TTC549 (cell line): ENCODE measurements at regions not wholly inside any gene's neighbourhood (a gene's known extent, or its start where the extent isn't known, plus 50 kb on each side); places are given as distances from the start of the nearest gene placed in this dataset.
"Not testable (repeated sequence)": the region's sequence is repeated elsewhere in the genome, so short reads cannot be mapped to it uniquely, and the experiment has no call there.

Source experiments
- FAIRE-seq: peaks from 2 replicates; lab custom pipeline; 2012; peaks lifted over from hg19 to GRCh38; lab: Jason Lieb, UNC

DNA sequence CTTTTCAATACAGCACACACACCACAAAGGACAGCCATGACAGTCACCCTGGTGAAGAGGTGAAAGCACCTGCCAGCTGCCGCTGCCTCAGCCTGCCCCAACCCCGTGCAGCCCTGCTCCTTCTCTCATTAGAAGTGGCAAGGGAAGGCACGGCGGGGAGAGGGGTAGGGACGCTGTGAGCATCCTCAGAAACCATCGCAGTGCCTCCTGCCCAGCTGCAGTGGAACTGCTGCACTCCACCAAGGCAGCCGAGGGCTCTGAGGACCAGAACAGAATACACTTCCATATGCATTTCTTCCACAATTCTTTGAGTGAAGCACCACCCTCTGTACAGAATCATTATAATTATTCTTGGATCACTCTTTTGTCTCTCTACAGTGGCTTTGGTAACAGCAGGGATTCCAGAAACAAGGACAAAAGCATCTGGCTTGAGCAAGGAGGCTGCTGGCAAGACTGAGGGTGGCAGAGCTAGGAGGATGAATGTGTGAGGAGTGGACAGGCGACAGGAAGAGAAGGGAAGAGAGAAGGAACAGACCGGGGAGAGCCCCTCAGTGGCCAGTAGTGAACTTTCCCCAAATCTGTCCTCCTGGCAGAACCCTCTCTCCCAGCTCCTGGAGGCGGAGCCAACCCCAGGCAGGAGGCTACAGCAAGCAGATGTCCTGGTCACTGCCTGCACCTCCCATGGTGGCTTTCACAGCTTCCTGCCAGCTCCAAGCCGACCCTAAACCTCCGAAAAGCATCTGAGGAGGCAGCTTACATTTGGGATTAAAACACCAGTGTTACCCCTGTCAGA, 73.2 kb downstream of the MTNR1A start:
- no peak for FAIRE-seq

DNA sequence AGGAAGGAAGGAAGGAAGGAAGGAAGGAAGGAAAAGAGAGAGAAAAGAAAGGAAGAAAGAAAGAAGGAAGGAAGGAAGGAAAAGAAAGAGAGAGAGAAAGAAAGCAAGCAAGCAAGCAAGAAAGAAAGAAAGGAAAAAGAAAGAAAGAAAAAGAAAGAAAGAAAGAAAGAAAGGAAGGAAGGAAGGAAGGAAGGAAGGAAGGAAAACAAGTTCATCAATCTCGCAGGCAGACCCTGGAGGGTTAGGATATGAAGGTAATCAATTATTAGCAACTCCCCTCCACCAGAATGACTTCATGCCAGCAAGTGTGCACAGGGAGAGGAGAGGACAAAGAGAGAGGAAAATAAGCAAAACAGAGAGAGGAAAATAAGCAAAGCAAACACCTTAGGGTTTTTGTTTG, 80.2 kb downstream of the MTNR1A start:
- FAIRE-seq: no peak

DNA sequence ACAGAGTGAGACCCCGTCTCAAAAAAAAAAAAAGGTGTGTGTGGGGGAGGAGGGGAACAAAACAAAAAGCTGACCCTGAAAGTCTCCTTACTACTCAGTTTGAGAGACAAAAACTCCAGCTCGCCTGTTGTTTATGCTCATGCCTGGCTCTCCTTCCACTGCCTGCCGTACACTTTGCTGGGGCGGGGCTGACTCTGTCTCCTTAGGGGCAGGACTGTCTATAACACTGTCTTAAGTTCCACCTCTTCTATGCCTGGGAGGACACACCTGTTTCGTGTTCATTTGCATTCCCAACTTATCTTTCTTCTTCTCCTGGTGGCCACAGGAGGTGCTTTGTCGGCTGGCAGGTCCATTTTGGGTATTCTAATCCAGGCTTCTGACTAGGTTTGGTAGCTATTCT, 81.4 kb downstream of the MTNR1A start:
- no peak for FAIRE-seq

DNA sequence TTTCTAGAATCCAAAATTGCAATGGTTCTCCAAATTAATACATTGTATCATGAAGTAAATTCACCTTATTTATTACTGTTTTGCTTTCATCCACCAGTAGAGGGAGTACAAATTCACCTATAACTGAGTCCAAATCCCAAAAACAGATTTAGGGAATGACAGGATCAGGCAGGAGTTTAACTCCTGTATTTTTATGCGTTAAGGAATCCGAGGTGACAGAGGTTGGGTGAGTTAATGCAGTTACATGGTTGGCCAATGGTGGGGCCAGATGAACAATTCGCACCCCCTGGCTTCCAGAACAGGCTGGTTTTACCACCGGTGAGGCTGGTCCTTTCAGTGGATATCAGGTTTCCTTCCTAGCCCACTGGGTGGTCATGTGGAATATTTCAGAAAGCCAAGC, 82.4 kb downstream of the MTNR1A start:
- peak; percentile 65 for FAIRE-seq

DNA sequence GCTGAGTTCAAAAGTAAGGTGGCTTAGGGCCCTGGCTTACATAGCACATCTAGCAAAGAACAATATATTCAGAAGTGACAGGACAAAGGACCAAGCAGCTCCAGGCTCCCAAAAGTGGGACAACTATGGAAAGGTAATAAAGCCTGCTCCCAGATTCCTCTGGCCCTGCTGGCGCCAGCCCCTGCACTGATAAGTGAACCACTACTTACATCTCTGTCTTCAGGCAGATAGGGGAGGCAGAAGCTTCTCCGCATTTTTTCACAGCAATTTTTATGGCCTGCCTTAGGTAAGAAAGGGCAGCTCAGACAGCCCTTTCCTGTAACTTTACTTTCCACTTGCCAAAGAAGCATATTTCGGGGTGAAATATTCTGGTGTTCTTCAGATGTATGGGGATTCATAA, 83.9 kb downstream of the MTNR1A start:
- FAIRE-seq: no peak

DNA sequence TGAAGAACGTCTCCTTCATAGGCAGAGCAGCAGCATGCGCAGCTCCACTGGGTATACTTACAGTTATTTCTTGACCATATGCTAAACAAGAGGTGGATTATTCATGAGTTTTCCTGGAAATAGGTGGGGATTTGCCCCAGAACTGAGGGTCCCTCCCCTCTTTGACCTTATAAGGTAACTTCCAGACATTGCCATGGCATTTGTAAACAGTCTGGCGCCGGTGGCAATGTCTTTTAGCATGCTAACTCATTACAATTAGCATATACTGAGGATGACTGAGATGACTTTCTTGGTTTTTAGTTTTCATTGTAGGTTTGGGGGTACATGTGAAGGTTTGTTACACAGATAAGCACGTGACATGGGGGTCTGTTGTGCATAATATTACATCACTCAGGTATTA, 97.3 kb downstream of the MTNR1A start:
- no peak for FAIRE-seq

DNA sequence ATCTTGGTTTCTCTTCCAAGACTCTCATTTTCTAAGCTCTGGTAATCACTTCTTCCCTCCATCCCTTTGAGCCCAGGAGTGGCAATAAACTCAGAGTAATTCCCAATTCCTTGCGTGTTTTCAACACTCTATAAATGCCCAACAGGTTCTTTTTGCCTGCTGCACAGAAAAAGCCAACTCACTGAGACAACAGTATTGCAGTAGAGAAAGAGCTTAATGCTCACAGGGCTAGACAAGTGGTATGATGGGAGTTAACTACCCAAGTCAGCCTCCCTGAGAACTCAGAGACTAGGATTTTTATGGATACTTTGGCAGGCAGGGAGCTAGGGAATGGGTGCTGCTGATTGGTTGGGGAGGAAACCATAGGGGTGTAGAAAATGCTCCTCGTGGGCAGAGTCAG, 103.4 kb downstream of the MTNR1A start:
- FAIRE-seq: no peak

DNA sequence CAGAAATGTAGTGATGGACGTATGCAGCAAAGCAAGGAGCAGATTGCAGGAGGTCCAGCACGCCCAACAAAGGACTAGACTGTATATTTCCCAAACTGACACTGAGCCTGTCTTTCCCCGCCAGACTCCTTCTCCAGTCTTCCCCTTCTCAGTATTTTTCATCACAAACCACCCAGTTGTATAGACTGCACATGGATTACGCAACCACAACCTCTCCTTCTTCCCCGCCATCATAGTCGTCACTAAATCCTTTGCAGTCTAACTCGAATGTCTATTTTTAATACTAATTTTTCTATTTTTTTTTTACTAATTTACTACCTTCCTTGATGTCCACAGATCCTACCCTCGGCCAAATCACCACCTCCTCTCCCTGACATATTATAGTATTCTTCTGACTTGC, 105.4 kb downstream of the MTNR1A start:
- FAIRE-seq: no peak

DNA sequence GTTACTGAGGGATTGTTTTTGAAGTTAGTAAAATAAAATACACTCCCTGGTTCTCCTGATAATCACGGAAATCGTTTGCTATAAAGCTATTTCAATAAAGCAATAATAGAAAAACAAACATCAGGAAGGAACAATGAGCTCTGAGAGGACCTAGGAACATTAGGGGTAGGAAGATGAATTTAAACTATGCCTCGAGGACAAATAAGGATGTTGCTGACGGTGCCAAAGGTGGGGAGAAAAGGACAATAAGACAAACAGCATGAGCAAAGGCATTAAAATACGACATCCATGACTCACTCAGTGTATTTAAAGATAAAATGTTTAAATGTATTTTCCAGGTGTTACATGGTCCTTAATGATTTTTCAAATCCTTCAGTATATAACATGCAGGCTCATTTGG, 110.3 kb downstream of the MTNR1A start:
- no peak for FAIRE-seq

DNA sequence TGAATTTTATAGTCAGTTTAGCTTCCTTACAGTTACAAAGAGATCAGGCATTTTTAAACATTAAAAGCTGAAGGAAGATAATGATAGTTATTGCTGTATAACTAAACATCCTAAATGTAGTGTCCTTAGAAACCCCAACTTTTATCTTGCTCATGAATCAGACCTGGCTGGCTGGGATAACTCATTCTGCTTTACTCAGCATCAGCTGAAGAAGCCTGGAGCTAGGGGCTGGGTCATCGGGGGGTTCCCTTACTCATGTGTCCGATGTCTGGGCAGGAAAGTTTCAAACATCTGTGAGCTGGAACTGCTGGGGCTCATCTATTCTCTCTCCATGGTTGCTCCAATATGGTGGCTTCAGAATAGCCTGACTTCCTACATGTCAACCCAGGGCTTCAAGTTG, 113.9 kb downstream of the MTNR1A start:
- FAIRE-seq: no peak

DNA sequence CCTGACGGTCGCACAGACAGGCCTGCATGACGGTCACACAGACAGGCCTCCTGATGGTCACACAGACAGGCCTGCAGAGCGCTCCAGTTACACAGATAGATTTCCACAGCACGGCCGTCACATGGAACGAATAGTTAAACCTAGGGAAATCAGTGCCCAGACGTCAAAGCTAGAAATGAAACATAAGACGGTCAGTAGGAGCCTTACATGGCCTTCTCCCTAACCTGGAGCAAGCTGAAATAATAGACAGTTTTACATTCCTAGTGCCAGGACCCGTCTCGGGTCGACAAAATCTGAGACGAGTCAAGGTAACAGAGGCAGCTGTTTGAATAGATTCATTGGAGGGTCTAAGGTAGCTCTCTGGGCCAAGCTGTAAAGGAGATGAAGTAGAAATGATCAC, 126.9 kb downstream of the MTNR1A start:
- FAIRE-seq: no peak

DNA sequence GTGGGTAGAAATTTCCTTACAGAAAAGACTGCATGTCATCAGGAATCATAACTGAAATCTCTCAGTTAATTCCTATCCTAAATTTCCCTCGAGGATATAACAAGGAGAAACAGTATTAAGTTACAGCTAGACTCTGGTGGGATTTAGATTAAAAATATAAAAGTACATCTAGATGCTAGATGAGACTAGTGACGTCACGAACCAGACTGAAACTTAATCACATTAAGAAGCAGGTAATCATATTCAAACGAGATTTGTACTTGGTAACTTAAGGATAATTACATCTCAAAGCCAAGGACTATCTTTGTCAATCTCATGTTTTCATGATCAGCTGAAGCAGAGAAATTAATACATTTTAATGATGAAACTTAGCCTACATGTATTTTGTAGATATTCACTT, 130.6 kb downstream of the MTNR1A start:
- FAIRE-seq: no peak

DNA sequence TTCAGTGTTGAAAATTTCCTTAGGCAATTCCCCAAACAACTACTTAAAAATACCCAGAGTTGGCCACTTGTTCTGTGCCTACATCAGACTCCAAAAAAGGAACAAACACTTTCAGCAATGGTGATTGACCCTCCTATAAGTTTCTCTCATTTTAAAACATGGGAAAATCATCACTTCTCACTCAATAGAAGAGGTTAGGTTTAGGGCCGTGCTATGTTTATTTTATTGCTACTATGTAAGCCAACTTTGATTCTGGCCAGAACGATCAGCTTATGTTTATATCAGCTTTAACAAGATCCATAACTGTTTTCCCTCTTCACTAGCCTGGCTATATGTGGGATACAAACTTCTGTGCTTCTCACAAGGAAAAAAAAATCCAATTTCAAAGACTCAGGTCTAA, 133.1 kb downstream of the MTNR1A start:
- no peak for FAIRE-seq

DNA sequence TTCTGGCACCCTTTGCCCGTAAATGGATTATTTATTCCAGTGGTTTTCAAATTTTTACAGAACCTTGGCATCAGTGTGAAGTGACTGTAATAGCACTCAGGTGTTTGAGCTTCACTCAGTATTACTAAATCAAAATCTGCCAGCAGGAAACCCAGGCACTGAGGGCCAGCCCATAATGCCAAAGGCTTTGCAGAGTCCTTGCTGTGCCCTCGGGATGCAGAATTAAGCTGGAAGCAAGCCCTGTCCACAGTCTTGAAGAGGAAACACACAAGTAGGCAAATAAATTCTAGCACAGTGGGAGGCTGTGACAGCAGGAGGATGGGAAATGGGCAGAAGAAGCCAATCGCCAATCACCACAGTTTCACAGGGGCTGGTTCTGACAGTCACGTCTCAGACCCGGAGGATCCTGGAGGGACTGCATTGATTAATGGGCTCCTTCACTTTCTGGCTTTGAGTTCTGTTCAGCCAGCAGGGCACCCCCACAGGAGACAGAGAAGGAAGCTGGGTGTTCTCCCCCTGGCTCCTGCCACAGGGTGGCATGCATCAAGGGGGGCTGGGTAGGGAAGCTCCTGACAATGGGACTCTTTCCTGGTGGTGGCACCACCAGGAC, 138.8 kb downstream of the MTNR1A start:
- no peak for FAIRE-seq

DNA sequence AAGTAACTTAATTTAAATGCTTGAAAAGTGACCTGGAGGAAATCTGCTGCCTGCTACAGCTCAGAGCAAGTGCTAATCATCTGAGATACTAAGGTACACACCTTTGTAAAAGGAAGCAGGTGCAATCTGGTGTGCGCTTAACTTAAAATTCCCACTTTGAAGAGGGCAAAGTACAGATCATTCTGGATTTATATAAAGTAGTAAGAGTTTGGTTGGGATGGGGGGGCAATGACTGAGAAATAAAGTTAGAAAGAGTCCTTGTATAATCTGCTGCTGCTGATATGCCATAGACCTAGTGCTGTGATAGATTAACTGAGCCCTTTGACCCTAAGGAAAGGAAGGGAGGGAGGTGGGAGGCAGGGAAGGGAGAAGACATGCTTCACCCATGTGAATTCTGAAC, 141.0 kb downstream of the MTNR1A start:
- FAIRE-seq: no peak

DNA sequence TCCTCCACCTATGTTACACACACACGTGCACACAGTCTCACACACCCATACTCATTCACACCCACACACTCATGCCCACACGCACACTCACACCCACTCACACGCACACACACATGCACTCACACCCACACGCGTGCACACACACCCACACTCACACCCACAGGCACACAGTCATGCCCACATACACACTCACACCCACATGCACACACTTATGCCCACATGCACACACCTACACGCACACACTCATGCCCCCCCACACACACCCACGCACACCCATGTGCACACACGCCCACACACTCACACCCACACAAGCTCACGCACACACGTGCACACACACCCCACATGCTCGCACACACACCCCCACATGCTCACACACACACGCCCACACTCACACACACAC, 140.0 kb downstream of the F11 start:
- FAIRE-seq: no peak

DNA sequence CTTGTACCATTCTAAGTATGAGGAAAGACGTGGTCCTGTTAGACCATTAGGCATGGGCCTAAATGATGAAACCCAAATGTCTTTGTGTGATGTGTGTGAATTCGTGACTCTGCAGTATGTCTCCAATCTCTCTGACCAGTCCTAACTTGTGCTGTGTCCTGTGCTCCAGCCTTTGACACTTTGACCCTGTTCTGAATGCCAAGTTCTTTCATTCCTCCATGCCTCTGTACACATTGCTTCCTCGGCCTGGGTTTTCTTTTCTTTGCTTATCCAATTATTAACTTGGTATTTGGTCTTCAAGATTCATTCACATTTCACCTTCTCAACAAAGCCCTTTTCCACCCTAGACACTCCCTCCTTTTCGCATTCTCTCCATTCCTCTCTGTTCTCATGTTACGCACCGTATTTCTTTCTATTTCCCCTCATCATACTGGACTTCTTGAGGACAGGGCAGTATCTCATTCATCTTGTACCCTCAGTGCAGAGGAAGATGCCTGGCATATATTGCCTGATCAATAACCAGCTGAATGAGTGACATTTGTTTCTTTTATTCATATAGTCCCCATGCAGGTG, 138.7 kb downstream of the F11 start:
- no peak for FAIRE-seq

DNA sequence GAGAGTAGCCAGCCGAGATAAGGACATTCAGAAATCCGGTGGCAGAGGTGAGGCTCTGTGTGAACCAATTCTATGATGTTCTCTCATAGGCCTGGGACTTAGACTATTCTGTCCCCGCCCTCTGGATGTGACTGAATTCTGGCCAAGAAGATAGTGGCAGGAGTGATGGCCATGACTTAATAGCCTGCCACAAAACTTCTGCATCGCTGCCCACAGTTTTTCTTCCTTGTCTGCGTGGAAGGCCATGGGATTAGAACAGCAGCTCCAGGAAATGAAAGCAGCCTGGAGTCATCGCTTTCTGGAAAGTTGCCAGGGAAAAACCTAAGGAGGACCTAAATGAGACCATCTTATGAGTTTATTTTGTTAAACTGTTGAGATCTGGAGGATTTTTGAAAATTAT, 134.7 kb downstream of the F11 start:
- FAIRE-seq: no peak

DNA sequence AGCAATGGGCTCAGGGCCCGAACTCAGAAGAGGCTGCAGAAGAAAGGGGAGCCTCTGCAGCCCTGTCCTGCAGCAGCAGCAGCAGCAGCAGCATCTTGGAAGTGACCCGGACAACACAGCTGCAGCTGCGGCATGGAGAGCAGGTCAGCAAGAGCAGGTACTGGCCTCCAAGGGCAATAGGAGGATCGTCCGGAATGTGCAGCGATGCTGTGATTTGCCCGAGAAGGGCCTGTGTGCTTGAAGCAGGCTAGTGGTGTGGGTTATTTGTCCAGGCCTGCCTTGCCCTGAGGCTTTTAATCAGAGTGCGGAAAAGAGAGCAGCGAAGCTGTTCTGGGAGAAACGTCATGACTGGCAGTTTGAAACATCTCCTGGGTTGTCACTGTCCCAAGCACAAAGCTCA, 126.0 kb downstream of the F11 start:
- FAIRE-seq: no peak

DNA sequence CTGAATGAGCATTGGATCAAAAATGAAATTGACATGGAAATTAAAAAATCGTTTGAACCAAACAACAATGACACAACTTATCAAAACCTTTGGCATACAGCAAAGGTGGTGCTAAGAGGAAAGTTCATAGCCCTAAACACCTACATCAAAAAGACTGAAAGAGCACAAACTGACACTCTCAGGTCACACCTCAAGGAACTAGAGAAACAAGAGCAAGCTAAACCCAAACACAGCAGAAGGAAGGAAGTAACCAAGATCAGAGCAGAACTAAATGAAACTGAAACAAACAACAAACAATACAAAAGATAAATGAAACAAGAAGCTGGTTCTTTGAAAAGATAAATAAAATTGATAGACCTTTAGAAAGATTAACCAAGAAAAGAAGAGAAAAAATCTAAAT, 118.3 kb downstream of the F11 start:
- FAIRE-seq: not testable (repeated sequence)

DNA sequence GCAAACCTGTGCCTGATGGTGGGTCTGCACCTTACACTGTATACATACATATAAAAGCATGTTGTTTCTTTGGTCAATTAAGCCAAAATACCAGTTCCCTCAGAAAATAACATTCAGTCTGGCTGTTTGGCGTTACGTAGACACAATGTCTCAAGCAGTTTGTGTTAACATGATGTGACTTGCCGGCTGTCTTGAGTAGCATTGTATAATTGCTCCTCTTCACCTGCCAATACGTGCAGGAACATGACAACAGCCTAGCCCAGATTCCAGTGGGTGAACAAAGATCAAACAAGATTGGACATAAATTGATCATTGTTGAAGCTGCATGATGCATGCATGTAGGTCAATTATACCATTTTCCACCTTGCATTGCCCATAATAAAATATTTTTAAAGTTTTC, 102.3 kb downstream of the F11 start:
- FAIRE-seq: no peak

DNA sequence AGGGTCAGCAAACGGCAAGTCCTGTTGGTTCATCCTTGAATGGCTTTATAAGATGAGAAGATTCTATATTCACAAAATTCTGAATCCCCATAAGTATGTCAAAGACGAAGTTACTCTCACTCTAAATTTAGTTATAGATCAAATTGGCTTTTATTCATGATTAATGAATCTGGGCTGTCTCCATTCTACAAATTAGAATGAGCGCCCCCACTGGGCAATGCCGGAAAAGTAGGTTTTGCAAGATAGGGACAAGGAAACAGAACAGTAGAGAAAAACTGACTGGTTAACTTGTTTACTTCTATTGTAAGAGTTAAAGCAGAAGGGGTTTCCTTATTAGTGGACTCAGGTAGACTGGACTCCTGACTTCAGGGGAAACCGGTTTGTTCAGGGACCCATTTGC, 100.3 kb downstream of the F11 start:
- no peak for FAIRE-seq

DNA sequence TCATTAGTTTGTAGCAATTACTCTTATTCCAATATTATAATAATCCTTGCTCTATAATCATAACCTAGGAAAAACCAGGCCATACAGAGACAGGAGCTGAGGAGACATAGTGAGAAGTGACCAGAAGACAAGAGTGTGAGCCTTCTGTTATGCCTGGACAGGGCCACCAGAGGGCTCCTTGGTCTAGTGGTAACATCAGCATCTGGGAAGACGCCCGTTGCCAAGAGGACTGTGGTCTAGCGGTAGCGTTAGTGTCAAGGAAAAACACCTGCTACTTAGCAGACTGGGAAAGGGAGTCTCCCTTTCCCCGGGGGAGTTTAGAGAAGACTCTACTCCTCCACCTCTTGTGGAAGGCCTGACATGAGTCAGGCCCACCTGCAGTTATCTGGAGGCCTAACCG, 97.0 kb downstream of the F11 start:
- FAIRE-seq: not testable (repeated sequence)

DNA sequence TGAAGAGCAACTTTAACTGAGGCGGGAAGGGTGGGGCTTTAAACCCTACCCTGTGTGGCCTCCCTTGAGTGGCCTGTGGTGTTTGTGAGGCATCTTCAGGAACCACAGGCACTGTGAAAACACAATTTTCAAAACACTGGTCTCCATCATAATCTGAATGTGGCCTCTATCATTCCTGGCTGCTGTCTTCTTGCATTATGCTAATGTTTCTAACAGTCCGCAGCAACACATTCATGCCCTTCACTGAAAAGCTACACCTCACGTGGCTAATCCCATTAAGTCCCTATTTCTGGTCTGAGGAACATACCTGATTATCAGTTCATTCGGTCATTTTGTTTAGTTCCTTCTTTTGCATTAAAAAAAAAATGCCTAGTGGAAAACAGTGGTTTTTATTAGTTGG, 94.6 kb downstream of the F11 start:
- no peak for FAIRE-seq
